ENCODE measurements at regions not wholly inside any gene's neighbourhood (a gene's known extent, or its start where the extent isn't known, plus 50 kb on each side); places are given as distances from the start of the nearest gene placed in this dataset.

DNA sequence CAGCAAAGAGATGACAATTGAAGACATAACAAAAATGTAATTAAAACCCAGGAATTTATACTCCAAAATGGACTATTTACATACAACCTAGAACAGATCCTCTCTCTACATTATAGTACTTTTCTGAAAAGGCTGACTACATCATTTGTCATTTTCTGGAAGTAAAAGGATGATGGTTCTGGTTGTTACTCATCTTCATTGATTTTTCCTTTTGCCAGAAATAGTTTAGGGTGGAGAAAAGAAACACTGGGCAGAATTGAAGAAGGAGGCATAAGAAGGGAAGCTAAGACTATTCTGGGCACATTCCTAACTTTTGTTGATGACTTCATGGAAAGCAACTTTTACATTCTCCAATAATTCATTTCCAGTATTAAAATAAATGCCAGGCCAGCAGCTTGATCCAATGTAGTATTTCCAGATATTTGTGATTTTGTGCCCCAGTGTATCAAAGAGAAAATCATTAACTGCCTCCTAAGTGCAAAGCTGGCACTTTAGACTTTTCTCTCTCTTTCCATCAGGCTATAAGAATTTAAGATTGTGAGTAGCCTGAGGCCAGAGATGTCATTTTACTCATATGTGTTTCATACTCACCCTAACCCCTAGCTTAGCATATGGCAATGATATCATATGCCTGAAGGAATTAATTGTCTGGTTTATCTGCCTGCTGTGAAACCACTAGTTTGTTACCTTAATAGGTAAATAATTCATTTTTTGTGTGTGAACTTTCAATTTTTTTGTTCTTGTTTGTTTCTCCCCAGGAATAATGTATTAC lies 369.5 kb upstream of the LYPLAL1 start:
- in situ Hi-C loops (cut with MboI; ENCODE audit: low sequenced_read_pairs) = no loop called here

DNA sequence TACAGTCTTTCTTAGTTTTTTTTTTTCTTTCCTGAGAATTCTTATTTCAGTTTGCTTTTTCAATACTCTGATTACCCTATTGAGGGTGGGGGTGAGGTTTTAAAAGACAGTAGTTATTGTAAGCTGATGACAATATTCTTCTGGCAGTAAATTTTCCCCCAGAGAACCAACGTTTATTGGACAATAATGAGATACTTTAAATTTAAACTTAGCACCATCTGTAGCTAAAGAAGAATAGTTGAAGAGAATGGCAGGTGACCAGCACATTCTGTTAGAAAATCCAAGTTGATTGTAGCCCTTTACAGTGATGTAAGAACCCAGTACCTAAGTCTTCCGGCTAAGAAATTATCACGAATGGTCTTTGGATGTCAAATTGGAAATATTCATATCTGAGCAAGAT lies 364.6 kb upstream of the LYPLAL1 start:
- in situ Hi-C loops (cut with MboI; ENCODE audit: low sequenced_read_pairs) = no loop called here

DNA sequence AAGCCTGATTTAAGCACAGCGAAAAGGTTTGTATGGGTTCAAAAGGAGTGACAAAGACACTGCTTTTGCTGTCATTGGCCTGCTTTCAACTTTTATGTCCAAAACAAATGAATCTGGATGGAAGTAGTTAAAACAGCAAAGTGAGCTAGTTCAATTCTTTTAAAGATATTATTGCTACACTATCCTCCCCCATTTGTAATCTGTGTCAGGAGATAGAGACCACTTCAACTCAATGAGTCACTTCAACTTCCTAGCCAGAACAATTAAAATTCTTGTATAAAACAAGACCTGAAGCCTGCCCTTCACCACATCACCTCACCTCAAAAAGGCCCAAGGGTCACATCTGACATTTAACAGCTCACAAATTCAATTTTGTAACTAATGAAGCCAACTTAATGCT lies 364.1 kb upstream of the LYPLAL1 start:
- in situ Hi-C loops (cut with MboI; ENCODE audit: low sequenced_read_pairs) = no loop called here

DNA sequence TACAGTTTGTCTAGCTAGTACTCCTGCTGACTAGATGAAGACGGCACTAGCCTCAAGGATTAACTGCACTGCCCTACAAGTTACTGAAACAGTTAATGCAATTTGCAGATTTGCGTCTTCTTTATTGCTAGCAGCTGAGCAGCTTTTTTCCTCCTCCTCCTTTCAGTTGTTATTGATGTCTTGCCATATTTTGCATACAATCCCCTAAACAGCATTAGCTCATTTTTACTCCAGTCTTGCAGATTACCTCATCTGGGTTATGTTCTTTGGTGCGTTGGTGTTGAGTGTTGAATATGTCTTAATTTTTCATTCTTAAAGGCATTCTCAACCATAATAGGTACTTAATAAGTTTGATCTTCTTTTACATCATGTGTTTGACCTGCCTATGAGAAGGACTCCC lies 363.4 kb upstream of the LYPLAL1 start:
- in situ Hi-C loops (cut with MboI; ENCODE audit: low sequenced_read_pairs) = no loop called here

DNA sequence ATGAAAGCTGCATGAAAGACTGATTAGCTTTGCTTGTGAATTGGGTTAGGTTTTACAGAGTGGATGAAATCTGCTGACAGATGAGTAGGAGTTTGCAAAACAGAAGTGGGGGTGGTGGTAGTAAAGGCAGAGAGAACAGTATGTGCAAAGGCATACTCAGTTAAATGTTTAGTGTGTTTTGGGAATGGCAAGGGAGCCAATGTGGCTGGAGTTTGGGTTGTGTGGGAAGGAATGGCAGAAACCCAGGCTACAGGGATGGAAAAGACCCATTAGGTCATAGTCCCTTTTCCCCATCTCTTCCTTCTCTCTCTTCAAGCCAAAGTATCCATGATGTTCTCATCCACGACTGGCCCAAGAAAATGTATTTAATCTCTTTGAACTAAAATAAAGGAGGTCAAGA lies 362.2 kb upstream of the LYPLAL1 start:
- in situ Hi-C loops (cut with MboI; ENCODE audit: low sequenced_read_pairs) = no loop called here

DNA sequence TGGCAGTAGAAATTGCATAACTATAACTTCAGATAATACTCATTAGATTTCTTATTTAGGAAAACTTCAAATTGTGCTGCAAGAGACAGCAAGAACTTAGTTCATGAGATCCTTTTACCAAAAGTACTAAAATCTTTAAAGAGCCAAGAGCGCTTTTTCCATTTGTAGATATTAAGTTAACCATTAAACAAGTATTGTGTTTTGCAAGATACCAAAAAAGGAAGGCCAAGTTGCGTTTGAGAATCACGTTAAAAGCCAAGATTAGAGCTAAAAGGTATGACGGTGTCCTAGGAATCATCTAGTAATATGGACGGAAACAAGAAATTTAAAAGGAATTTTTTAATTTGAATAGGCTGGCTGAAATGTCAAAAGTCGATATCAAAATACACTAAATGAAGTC lies 361.3 kb upstream of the LYPLAL1 start:
- in situ Hi-C loops (cut with MboI; ENCODE audit: low sequenced_read_pairs) = no loop called here

DNA sequence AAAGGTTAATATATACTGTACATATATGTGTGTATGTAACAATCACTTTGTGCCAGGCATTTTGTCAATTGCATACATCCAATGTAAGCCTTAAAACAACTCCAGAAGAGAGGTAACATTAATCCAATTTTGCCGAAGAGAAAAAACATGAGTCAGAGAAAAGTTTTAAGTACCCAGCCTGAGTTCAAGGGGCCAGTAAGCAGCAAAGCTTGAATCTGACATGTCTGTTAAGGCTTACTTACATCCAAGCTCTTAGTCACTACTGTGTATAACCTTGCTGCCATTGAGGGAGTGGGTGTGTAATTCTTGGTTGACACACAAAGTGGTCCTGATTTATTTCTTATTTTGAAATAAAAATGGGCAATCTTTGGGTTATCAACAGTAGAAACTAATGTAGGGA lies 360.4 kb upstream of the LYPLAL1 start:
- in situ Hi-C loops (cut with MboI; ENCODE audit: low sequenced_read_pairs) = no loop called here

DNA sequence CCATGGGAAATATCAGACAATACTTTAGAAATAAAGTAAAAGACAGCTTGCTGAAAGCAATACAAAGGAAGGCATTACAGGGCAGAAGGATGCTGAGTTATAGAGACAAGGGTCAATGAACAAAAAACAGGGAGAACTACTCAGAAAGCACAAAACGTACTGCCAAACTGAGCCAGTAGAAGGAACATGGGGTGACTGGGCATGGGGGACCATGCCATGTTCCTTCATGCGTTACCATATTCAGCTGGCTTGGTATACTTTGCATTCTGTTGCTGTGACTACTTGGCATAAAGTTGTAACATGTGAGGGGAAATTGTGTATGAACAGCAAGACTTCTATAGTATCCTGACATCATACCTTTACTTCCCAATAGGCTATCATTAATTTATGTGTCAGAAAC lies 358.6 kb upstream of the LYPLAL1 start:
- in situ Hi-C loops (cut with MboI; ENCODE audit: low sequenced_read_pairs) = no loop called here

DNA sequence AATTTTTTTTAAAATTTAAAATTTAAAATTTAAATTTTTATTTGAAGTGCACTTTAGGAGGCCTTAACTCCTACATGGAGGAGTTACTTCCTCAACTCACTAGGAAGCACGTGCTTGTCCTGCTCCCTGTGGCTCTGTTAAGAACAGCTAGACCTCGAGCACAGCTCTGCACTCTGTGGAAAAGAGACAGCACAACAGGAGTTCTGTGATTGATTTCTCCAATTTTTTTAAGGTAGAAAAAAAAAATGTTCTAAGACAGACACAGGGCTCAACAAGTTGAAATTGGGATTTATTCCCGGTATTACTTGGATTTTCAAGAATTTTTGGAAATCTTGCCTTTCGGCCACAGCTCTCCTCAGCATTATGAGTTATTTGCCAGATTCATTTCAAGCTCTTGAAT lies 356.6 kb upstream of the LYPLAL1 start:
- in situ Hi-C loops (cut with MboI; ENCODE audit: low sequenced_read_pairs) = no loop called here

DNA sequence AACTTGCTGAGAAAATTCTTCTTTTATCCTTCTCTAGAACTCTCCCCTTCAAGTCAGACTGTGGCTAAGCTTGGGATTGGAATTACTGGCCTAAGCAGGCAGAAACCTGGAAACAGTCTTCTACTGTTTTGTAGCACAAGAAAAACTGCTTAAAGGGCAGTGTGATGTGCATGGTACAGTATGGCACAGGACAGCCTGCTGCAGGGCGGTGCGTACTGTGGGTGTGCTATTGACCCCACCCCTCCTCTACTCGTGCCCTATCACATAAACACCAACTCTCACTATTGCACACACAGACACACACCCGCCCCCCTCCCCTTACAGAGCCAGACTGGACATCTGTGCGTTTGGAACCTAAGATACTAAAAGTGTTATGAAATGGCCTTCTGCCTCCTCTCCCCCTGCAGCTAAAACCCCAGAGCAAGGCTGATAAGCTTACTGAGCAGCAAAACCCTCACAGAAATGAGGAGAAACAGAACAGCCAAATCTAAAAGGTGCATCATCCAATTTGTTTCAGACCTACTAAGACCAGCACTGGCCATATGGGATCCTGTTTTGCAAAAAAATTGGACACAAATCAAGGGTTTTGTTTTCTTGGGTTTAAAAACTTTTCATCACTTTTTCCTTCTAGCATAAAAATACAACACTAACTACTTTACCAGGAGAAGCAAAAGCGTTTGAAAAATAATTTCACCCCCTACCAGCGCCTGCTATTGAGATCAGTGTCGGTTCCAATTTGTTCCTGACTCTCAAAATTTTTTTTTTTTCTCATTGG lies 355.8 kb upstream of the LYPLAL1 start:
- in situ Hi-C loops (cut with MboI; ENCODE audit: low sequenced_read_pairs) = no loop called here

DNA sequence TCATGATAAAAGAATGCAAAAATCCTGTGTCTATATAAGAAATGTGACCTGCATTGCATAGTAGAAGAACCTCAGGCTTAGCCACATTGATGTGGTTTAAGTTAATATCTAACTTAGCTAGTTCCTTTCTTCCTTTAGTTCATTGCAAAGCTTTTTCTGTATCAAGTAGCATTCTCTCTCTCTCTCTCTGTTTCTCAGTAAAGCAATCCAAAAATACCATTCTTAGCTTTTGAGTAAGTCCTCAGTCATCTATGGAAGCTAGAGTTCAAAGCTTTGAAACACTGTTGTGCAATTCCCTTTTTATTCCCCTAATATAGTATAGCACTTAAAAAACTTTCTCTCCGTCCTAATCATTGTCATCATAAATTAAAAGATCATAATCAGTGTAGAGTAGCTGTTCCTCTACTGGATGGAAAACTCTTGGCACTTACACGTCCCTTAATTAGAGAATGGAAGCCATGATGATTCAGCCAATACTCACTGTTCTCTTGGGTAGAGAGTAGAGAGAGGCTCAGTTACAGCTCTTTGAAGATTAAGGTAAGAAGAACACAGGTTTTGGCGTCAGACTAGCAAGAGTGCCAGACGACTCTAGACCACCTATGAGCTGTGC lies 350.3 kb upstream of the LYPLAL1 start:
- in situ Hi-C loops (cut with MboI; ENCODE audit: low sequenced_read_pairs) = no loop called here

DNA sequence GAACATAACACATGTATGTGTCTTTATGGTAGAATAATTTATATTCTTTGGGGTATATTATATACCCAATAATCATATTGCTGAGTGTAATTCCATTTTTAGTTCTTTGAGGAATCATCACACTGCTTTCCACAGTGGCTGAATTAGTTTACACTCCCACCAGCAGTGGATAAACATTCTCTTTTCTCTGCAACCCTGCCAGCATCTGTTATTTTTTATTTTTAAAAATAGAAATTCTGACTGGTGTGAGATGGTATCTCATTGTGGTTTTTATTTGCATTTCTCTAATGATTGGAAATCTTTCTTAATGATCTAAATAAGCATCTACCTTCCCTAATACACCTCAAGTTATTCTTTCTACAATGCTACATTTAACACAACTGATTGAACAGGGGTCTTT lies 346.2 kb upstream of the LYPLAL1 start:
- in situ Hi-C loops (cut with MboI; ENCODE audit: low sequenced_read_pairs) = no loop called here

DNA sequence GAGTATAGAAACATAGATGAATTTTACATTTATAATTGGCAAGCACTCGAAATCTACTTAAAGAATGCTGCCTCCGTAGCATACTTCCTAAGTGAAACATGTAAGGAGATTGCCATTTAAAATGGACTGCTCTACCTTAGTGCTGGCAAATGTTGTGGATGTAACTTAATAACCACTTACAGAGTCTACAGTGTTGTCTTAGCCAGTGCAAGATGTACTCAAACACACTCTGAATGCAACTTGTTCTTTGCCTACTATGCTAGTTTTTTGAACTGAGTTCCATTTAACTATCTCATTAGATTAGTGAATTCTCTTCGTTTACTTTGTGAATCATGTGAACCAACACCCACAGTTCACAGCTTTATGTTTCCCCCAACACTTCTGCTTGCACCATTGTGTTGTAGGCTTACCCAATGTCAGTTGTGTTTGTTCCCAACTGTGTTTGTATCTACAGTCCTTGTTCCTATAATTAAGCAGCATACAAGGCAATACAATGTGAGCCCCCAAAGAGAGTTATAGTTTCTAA lies 345.5 kb upstream of the LYPLAL1 start:
- in situ Hi-C loops (cut with MboI; ENCODE audit: low sequenced_read_pairs) = no loop called here

DNA sequence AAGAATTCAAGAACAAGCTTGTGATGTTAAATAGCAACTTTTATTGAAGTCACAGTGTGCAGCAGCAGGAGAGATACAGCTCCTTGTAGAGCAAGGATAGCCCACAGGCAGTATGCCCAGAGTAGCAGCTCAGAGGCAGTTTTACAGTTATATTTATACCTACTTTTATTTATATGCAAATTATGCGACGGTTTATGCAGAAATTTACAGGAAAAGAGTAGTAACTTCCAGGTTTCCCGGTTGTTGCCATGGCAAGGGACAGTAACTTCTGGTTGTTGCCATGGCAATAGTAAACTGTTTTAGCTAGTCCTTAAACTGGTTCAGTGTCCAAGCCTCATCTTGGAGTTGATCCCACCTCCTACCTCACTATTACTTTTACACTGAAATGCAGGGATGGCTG lies 344.6 kb upstream of the LYPLAL1 start:
- in situ Hi-C loops (cut with MboI; ENCODE audit: low sequenced_read_pairs) = no loop called here

DNA sequence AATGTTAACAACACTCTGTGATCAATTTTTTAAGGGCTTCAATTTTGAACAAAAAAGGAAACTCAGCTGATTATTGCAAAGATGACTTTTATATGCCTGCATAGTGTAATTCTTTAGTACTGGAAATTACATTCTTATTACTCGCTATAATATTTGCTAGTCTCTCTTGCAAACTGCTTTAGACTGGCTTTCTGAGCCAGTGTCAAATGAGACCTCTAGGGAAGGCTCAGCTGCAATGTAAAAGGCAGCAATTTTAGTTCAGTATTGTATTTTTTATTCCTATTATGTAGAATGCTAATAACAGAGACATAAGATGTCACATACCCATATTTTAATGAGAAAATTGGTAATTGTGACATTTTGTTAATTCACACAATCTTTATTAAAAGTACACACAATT lies 338.1 kb upstream of the LYPLAL1 start:
- in situ Hi-C loops (cut with MboI; ENCODE audit: low sequenced_read_pairs) = no loop called here

DNA sequence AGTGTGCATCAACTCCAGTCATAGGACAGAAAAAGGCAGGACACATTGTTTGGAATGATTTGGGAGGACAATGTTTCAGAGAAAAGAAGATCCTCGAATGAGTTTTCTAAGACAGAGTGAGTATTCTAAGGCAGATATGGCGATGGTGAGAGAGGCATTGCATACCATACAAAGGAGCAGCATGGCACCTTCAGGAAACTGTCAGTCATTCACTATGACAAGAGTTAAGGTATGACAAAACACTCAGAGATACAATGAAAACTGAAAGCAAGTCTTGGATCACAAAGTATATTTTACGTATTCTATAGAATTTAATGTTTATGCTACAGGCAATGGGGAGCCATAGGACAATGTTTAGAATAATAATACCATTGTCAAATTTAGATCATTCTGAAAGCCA lies 337.4 kb upstream of the LYPLAL1 start:
- in situ Hi-C loops (cut with MboI; ENCODE audit: low sequenced_read_pairs) = no loop called here

DNA sequence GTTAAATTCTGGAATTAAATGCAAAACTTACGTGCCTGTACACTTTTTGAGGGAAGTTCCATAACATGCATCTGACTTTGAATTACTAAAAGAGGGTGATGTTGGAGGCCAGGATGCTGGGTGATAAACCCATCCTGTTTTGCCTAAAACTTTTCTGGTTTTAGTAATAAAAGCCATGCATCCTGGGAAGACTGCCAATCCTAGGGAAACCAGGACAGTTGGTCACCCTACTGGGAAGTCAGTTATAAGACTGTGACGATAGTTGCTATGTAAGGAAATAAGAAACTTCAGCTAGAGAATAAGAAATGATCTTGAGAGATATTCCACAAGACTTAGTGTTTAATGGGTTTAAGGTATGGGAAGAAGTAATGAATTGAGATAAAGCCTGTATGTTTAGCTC lies 336.6 kb upstream of the LYPLAL1 start:
- in situ Hi-C loops (cut with MboI; ENCODE audit: low sequenced_read_pairs) = no loop called here

DNA sequence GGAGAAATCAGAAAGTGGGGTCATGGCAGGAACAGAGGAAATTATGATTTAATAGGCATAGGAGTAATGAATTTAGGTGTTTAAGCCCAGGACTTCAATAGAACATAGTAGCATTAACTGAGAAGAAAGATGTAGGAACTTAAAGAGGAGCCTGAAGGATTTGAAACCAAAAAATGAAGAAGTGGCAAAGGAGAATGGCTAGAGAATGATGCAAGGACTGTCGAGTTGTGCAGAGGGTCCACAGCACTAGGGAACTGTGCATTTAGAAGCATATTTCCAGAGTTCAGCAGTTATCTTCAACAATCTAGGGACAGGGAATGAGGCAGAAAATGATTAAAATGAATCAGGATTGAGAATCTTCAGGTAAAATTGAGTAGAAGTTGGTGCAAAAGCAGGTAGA lies 328.1 kb upstream of the LYPLAL1 start:
- in situ Hi-C loops (cut with MboI; ENCODE audit: low sequenced_read_pairs) = no loop called here

DNA sequence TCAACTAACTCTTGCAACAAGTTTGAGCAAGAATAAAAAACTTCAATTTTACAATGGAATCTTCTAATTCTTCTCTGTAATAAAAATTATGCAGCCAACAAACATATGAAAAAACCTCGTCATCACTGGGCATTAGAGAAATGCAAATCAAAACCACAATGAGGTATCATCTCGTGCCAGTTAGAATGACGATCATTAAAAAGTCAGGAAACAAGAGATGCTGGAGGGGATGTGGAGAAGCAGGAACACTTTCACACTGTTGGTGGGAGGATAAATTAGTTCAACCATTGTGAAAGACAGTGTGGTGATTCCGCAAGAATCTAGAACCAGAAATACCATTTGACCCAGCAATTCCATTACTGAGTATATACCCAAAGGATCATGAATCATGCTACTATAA lies 327.5 kb upstream of the LYPLAL1 start:
- in situ Hi-C loops (cut with MboI; ENCODE audit: low sequenced_read_pairs) = no loop called here

DNA sequence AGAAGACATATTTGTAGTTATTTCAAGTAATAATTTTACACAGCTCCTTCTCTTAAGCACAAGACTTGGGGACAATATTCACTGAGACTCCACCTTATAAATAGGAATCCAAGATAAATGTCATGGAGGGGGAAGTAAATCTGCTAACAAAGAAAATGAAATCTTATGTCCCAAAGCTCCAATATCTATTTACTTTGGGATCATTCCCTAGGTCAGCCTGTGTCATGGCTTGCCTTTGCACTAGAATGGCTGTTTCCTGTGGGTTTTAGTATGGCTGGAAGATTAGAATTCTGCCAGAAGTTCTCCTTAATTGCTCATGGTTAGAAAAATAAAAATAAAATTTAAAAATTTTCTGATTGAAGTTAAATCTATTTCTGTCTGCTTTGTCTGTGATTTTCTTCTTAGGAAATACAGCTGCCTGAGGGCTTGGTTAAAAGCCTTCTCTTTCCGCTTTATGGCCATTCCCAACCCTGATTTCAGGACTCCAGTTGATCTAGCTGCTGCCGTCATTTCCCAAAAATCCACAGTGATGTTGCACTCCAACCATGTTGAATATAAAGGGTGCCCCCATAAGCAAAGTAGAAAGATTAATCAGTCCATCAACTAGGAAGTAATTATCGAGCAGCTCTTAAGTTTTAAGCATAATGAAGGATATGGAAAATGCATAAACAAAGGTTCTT lies 326.4 kb upstream of the LYPLAL1 start:
- in situ Hi-C loops (cut with MboI; ENCODE audit: low sequenced_read_pairs) = no loop called here

DNA sequence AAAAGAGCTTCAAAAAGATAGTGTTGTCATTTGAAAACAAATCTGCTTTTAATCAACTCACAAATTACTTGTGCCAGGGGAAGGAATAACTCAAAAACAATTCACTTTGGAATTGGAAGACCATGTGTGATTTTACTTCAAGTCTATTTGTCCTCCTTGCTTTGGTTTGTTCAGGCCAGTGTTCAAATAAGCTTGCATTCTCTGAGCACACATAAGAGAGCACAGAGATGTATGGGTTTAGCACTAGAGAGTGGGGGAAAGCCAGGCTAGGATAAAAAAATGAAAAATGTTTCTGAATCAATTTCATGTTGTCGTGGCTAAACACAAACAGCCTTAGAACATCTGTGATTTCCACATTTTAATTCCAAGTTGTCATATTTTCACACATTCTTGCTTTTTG lies 325.7 kb upstream of the LYPLAL1 start:
- in situ Hi-C loops (cut with MboI; ENCODE audit: low sequenced_read_pairs) = no loop called here

Measured in HL-60/S4 (cell line).